Stimulated activated CD4-positive, alpha-beta T cell treated with anti-CD3 and anti-CD28 coated beads, Interleukin-1b, Interleukin-23, amount 100 ng/mL, for 48 hours (primary cell): ENCODE measurements at regions not wholly inside any gene's neighbourhood (a gene's known extent, or its start where the extent isn't known, plus 50 kb on each side); places are given as distances from the start of the nearest gene placed in this dataset.
A peak's percentile ranks its signal among the peaks of the same experiment; 100 is the strongest.

Source experiments
- DNase-seq: peaks from one replicate; pipeline ENCODE4 v3.0.0-alpha.2; 2020

- DNase-seq: no peak
These were observed 50.0 kb downstream of the PABIR2 start for GRCh38 chrX:134747006-134747405.

GRCh38 chrX:134746410-134746785 is 50.6 kb downstream of the PABIR2 start:
- no peak for DNase-seq

DNA sequence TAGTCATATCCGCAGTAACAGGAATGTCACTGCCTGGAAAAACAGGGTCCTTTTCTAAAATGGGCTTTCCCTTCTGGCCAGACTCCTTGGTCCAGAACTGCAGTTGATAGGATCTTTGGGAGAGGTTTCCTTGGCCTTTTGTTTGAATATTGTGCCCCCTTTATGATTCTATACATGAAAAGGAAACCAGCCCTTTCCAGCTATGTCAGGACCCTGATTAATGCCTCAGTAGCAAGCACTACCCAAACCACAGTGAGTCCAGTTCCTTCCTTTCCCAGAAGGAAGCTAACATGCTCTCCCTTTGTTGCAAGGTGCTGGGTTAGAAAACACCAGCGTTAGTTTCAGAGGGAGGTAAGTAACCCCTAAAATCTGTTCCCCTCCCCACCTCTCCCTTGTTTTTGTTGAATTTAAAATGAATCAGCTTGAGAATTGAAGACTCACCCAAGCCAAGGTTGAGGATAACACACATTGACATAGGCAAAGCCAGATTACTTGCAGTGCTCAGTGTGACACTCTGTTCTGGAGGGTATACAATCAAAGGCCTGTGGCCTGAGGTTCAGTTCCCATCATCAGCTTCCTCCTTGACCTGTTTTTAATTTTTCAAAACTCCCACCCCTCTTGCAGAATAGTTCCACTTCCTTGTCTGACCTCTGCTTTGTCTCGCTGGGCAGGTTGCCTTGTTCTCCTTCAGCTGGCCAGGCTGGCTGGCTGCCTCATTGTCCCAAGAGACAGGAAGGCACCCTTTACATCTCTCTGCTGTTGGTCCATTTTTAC is 51.2 kb downstream of the PABIR2 start:
- DNase-seq: no peak

GRCh38 chrX:134743091-134743490 is 53.9 kb downstream of the PABIR2 start:
- DNase-seq: no peak

GRCh38 chrX:134742573-134742972 is 54.4 kb downstream of the PABIR2 start:
- DNase-seq: no peak

DNA sequence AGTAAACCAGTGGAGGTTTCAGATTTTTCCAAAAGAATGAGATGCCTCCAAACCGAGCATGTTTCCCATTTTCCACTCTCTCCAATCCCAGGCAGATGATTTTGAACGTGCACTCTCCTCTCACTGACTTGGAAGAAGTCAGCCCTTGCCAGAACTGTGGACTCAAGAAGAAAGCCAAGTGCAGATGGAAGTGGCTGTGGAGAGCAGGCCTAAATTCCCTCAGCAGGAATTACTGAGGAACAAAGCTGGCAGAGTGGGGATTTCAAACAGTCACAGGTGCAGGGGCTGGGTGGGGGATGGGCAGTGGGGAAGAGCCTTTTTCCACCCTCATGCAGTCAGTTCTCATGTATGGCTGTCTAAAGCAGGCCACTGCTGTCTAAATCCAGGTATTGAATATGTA is 55.3 kb downstream of the PABIR2 start:
- DNase-seq: no peak

DNA sequence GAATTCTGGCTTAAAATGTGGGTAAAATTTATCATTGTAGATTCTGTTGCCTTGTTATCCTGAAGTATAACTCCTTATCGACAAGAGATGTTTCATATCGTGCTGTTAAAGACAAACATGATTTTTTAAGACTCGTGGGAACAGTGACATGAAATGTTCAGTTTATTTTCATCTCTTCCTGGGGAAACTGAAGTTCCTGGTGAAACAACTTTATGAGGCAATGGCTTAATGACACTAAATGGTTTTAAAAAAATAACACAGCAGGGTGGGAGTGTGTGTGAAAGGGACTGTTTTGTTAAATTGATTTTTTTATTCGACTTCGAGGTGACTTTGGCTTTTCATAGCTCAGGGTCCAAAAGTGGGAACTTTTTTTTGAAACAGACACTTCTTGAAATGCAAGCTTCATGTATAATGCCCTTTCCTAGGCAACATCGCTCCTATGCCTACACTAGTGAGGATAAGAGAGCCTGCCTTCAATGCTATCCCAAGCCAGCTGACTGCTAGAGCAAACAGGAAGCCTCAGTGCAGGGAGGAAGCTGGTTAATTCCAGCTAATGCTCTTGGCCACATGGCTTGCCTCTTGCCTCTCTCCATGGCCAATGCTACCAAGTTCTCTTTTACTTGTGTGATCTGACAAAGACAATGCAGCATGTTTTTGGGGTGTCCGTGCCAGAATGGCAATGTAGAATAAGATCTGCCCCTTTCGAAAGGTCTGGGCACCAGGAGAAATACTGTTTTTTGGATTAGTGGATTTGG is 57.8 kb downstream of the PABIR2 start:
- DNase-seq: no peak

DNA sequence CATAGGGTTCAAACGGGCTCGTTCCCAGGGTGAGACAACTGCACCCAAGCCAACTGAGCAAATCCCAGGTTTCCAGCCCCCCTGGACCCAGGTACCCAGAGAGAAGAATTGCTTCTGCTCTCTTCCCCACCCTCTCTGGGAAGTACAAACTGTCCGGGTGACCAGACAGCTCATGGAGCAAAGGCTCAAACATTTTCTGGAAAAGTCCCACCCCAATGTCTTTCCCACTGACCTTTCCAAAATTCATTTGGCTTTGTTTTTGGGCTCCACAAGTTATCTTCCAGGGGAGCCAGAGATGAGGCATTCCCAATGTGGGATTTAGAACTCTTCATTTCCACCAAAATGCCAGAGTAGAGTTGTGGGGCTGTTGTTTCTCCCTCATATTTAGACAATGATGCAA is 58.6 kb downstream of the PABIR2 start:
- DNase-seq: no peak

GRCh38 chrX:134737721-134738369 is 59.2 kb downstream of the PABIR2 start:
- DNase-seq: no peak

DNA sequence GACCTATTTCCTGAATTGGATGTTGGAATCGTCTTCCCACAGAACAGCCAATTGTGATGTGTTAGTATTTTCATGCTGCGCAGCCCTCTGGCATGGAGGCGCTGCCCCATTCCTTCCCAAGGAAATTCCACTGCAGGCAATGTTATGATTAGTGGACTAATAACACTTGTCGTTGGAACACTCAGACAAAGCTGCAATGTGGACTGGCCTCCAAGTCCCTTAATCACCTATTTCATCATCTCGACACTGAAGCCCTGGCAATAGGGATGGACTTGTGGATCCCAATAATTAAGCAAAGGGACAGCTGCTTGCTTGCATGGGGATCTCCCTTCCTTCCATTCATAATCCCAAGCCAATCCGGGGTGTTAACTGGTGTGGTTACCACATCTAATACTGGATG is 59.9 kb downstream of the PABIR2 start:
- DNase-seq: no peak

GRCh38 chrX:134736356-134736755 is 60.6 kb downstream of the PABIR2 start:
- DNase-seq: no peak

DNA sequence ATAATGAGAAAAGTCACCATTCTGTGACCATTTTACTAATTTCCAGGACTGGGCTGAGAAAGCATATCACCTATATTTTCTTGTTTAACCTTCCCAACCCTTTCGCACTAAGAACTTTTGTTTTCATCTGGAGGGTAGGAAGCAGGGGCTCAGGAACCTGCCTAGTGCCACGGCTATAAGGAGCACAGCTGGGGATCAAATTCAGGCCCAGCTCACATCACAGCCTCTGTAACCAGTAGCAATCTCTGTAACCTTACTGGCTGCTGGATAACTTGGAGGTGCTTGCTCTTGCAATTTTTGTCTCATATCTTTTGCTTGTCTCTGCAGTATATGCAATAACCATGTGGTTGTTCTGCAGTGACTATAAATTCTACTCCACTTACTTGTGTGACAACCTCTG is 62.0 kb downstream of the PABIR2 start:
- no peak for DNase-seq

GRCh38 chrX:134734466-134734952 is 62.5 kb downstream of the PABIR2 start:
- DNase-seq: no peak

DNA sequence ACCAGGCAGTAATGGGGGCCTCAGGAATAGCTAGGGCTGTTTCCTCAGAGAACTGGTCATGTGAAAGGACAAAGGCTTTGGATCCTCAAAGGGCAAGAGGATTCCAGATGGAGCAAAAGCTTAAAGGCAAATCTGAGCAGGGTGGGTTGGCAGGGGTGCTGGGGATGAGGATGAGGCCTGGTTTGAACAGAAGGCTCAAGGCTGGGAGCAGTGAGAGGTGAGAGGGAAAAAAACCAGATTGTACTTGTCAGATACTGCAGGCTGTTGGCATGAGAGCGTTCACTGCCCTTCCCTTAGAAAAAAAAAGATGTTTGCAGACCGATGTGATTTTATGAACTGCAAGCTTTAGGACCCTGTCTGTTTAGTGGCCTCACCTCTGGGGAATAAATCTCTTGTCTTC is 63.4 kb downstream of the PABIR2 start:
- no peak for DNase-seq

- no peak for DNase-seq
These were observed 64.3 kb downstream of the PABIR2 start for GRCh38 chrX:134732676-134733075.

DNA sequence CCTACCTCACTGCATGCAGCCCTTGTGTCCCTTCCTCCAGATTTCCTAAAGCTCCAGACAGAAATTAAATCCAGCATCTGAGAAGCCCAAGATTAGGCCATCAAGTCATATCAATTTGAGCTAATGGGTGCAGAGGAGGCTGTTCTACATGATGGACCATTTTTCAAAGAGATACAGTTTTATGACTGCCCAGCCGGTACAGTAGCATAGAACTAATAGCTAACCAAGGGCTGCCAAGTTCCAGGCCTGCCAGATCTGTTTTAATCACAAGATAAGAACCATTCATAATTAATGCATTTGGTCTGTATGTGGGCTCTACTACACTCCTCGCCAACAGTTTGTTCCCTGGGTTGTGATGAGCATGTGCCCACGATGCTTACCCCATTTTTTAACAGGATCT is 64.9 kb downstream of the PABIR2 start:
- no peak for DNase-seq

- DNase-seq: no peak
These were observed 69.1 kb upstream of the PLAC1 start for GRCh38 chrX:134727363-134727762.

DNA sequence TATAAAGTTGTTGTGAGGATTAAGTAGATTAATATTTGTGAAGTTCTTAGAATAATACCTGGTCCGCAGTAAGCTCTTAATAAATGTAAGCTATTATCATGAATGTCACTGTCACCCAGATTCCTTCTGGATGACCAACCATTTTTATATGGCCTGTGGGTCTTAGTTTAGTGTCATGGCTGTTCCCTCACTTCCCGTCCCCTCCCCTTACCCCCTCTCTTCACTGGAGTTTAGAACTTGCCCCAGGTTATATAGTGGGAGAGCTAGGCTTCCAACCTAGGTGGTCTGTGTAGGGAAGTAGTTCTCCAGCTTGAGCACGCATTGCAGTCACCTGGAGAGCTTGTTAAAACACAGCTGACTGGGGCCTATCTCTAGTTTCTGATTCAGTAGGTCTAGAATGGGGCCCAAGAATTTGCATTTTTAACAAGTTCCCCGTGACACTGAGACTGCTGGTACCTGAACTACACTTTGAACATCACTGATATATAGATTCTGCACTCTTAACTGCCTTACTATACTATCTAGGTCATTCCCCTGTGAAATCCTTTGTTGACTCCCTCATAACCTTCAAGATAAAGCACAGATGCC is 66.9 kb upstream of the PLAC1 start:
- DNase-seq: no peak

GRCh38 chrX:134721766-134722532 is 63.7 kb upstream of the PLAC1 start:
- no peak for DNase-seq

DNA sequence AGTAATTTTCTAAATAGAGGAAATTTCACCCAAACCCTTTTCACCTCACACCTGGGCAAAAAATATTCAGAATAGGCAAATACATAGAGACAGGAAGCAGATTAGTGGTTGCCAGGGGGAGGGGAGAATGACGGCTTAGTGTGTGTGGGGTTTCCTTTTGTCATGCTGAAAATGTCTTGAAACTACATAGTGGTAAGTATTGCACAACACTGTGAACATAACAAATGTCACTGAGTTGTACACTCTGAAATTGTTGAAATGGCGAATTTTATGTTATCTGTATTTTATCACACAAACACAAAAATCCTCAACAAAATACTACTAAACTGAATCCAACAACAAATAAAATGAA is 60.7 kb upstream of the PLAC1 start:
- peak; percentile 35 for DNase-seq

DNA sequence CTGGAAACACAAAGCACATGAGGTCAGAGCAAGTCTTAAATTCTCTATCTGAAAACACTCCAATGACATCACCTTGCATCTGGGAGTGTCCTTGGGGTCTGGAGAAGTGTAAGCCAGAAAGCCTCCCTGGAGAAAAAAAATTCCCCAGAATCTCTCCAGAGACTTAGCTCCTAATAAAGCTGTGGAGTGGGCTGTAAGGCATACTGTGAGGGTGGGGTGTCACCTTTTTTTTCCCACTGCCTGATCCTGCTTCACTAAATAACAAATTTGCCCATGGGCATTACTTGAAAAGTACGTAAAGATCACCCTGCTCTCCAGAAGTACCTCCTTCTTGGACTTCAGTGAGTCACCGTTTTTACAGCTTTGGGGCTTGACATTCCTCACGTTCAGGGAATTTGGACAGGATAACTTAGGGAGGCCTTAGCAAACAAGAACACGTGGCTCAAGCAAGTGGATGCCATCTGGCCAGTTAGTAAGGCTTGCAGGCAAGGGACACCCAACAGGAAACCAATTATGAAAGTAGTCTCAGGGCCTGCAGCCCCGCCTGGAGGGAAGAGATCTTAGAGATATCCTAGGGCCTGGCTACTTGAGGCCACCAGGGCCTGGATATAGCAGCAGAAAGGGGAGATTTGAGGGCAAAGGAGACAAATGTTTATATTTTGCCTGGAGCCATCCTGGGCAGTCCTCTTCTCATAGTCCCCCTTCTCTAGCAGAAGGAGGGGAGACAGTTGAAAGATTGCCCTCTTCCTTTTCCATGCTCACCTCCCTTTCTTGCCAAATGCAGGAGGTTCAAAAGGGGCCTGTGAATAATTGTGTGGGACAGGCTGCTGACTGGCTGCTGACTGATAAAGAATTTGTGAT is 60.1 kb upstream of the PLAC1 start:
- no peak for DNase-seq

DNA sequence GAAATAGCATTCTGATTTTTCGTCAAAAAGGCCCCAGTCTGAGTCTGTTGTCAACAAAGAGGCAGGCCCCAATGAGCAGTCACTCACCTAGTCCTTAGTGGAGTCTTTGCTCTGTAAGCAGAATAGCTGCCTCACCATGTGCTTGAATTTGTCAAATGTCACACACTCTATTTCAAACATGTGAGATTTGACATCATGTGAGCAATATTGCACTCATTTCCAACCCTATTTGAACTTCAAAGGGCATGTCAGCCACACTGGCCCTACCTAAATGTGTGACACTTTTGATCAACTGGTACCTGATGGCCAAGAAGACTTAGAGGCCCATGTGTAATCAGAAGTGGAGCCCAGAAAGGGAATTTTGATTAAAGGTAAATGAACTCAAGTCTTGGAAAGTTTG is 59.4 kb upstream of the PLAC1 start:
- DNase-seq: peak; percentile 3
